ENCODE measurements at regions not wholly inside any gene's neighbourhood (a gene's known extent, or its start where the extent isn't known, plus 50 kb on each side); places are given as distances from the start of the nearest gene placed in this dataset.
"Not testable (repeated sequence)": the region's sequence is repeated elsewhere in the genome, so short reads cannot be mapped to it uniquely, and the experiment has no call there.

DNA sequence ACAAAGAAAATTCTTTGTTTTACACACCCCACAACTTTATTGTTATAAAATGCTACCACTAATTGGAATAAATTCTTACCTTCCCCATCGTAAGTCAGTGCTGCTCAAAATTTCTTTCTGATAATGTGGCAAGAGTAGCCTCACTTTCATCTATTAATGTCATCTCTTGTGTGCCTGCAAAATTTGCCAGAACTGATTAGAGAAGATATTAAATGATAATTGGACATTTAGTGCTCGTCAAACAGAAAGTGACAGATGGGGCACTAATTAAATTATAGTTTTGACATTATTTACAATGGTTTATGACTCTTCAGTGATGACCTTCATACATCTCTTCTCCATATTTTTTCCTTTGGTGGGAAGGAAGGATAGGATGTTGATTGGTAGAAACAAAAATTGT lies 690.9 kb downstream of the NXPH1 start:
- Mint-ChIP-seq H3K4me1 (ENCODE audit: low read depth) (no peaks in the 10 kb centered on the region), H3K4me3 (no peak overlapping the region), H3K36me3 (ENCODE audit: low read depth) (no peaks in the 10 kb centered on the region), H3K27ac (no peak overlapping the region), H3K9me3 (peaks cover 4% of the 10 kb centered on the region), H3K27me3 (no peaks in the 10 kb centered on the region)
- intact Hi-C loops (cut with micrococcal nuclease), result no loop called here
- ChIA-PET CTCF (no interaction called here), POLR2A (no interaction called here)
- TF ChIP-seq, protein P1, sequence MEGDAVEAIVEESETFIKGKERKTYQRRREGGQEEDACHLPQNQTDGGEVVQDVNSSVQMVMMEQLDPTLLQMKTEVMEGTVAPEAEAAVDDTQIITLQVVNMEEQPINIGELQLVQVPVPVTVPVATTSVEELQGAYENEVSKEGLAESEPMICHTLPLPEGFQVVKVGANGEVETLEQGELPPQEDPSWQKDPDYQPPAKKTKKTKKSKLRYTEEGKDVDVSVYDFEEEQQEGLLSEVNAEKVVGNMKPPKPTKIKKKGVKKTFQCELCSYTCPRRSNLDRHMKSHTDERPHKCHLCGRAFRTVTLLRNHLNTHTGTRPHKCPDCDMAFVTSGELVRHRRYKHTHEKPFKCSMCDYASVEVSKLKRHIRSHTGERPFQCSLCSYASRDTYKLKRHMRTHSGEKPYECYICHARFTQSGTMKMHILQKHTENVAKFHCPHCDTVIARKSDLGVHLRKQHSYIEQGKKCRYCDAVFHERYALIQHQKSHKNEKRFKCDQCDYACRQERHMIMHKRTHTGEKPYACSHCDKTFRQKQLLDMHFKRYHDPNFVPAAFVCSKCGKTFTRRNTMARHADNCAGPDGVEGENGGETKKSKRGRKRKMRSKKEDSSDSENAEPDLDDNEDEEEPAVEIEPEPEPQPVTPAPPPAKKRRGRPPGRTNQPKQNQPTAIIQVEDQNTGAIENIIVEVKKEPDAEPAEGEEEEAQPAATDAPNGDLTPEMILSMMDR (IDR thresholded peaks at IDR 0.05), result no peak
- DNase-seq (no peak), ATAC-seq (no peak)

DNA sequence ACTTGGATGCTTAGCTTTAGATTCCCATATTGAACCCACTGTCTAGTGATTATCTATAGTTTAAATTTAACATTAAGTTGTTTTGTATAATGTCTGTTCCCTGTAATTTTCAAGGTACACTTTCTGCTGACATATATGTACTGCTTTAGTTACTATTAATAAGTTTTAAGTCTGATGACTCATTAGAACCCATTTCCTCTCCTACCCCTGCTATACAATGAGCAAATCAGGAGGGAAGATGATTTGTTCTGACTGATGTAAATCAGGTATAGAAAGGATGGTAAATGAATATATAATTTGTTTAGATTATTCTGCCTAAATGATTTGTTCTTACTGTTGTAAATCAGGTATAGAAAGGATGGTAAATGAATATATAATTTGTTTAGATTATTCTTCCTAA lies 691.8 kb downstream of the NXPH1 start:
- no peak for DNase-seq
- no peaks in the 10 kb centered on the region for H3K27me3 Mint-ChIP-seq
- TF ChIP-seq, protein P1 (IDR thresholded peaks at IDR 0.05), result no peak
- H3K36me3 Mint-ChIP-seq (ENCODE audit: low read depth), result no peaks in the 10 kb centered on the region
- POLR2A ChIA-PET, result no interaction called here
- H3K9me3 Mint-ChIP-seq, result peaks cover 4% of the 10 kb centered on the region
- H3K4me1 Mint-ChIP-seq (ENCODE audit: low read depth), result no peaks in the 10 kb centered on the region
- no peak overlapping the region for H3K4me3 Mint-ChIP-seq
- intact Hi-C loops (cut with micrococcal nuclease), result no loop called here
- ATAC-seq, result no peak
- no peak overlapping the region for H3K27ac Mint-ChIP-seq
- CTCF ChIA-PET, result no interaction called here

DNA sequence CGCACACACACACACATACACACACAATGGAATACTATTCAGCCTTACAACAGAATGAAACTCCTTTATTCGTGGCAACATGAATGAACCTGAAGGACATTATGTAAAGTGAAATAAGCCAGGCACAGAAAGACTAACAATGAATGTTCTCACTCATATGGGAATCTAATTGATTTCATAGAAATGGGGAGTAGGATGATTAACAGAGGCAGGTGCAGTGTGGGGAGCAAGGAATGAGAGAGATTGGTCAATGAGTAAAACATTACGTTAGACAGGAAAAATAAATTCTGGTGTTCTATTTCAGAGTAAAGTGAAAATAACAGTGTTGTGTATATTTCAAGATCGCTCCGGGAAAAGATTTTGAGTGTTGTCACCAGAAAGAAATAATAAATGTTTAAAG lies 694.5 kb downstream of the NXPH1 start:
- no peaks in the 10 kb centered on the region for H3K27me3 Mint-ChIP-seq

DNA sequence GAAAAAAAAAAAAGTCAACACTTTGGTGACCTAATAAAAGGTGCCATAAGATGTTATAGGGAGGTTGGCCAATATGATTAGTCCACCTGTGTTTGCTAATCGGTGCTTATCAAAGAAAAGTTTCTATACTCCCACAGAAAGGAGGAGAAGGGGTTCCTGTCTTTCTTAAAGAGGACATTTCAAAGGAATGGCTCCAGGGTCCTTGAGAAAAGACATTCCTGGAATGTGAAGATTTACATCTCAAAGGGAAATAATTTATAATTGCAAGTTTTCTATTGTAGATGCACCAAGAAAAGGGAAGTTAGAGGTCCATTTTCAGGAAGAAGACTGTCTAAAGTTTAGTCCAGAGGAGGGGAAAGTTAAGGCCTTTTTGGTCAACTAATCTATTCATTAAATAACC lies 715.3 kb downstream of the NXPH1 start:
- TF ChIP-seq, protein P1 (IDR thresholded peaks at IDR 0.05), result no peak
- Mint-ChIP-seq H3K4me3 (no peak overlapping the region), H3K4me1 (ENCODE audit: low read depth) (no peaks in the 10 kb centered on the region), H3K9me3 (peaks cover 3% of the 10 kb centered on the region), H3K27ac (no peak overlapping the region), H3K27me3 (no peaks in the 10 kb centered on the region), H3K36me3 (ENCODE audit: low read depth) (no peaks in the 10 kb centered on the region)
- ChIA-PET POLR2A (no interaction called here), CTCF (no interaction called here)
- ATAC-seq (no peak), DNase-seq (no peak)
- intact Hi-C loops (cut with micrococcal nuclease), result no loop called here

More for the DNA sequence above, 694.5 kb downstream of the NXPH1 start:
- ChIA-PET CTCF (no interaction called here), POLR2A (no interaction called here)
- no peaks in the 10 kb centered on the region for H3K4me1 Mint-ChIP-seq (ENCODE audit: low read depth)
- H3K4me3 Mint-ChIP-seq, result no peak overlapping the region
- no peaks in the 10 kb centered on the region for H3K36me3 Mint-ChIP-seq (ENCODE audit: low read depth)
- DNase-seq, result no peak
- no peak for ATAC-seq
- H3K9me3 Mint-ChIP-seq, result peaks cover 4% of the 10 kb centered on the region
- H3K27ac Mint-ChIP-seq, result no peak overlapping the region
- TF ChIP-seq, protein P1 (IDR thresholded peaks at IDR 0.05), result no peak
- intact Hi-C loops (cut with micrococcal nuclease), result no loop called here

DNA sequence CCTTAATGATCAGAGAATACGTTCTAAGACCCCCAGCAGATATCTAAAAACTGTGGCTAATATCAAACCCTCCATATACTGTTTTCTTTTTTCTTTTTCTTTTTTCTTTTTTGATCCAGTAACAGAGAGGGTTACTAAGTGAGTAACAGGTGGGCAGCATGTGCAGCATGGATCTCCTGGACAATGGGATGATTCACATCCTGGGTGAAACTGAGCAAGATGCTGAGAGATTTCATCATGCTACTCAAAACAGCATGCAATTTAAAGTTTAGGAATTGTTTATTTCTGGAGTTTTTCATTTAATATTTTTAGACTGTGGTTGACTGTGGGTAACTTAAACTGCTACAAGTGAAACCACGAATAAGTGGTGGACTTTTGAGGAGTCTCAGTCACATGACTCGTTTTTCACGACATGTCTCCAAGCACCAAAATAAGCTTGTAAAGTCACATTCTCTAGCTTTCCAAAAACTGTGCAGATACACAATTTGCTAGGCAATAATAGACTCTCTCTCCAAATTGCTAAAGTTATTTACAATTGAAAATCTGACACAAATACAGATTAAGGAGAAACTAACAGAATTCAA lies 716.2 kb downstream of the NXPH1 start:
- DNase-seq (no peak), ATAC-seq (no peak)
- ChIA-PET CTCF (no interaction called here), POLR2A (no interaction called here)
- Mint-ChIP-seq H3K36me3 (ENCODE audit: low read depth) (no peaks in the 10 kb centered on the region), H3K27ac (peak overlapping the region; percentile 34), H3K4me1 (ENCODE audit: low read depth) (no peaks in the 10 kb centered on the region), H3K4me3 (no peak overlapping the region), H3K9me3 (peaks cover 3% of the 10 kb centered on the region), H3K27me3 (no peaks in the 10 kb centered on the region)
- intact Hi-C loops (cut with micrococcal nuclease), result no loop called here
- TF ChIP-seq, protein P1 (IDR thresholded peaks at IDR 0.05), result no peak

DNA sequence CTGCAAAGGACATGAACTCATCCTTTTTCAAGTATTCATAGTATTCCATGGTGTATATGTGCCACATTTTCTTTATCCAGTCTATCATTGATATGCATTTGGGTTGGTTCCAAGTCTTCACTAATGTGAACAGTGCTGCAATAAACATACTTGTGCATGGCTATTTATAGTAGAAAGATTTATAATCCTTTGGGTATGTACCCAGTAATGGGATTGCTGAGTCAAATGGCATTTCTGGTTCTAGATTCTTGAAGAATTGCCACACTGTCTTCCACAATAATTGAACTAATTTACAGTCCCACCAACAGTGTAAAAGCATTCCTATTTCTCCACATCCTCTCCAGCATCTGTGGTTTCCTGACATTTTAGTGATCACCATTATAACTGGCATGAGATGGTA lies 730.3 kb downstream of the NXPH1 start:
- ATAC-seq; H3K27me3 Mint-ChIP-seq; H3K4me1 Mint-ChIP-seq (ENCODE audit: low read depth); H3K36me3 Mint-ChIP-seq (ENCODE audit: low read depth); POLR2A ChIA-PET; H3K27ac Mint-ChIP-seq; CTCF ChIA-PET; intact Hi-C loops (cut with micrococcal nuclease); H3K4me3 Mint-ChIP-seq; DNase-seq; H3K9me3 Mint-ChIP-seq: not testable (repeated sequence)
